GM18499 (cell line): ENCODE measurements at regions not wholly inside any gene's neighbourhood (a gene's known extent, or its start where the extent isn't known, plus 50 kb on each side); places are given as distances from the start of the nearest gene placed in this dataset.
"Not testable (repeated sequence)": the region's sequence is repeated elsewhere in the genome, so short reads cannot be mapped to it uniquely, and the experiment has no call there.

Experiments
- ATAC-seq: cut with Tn5 transposase; IDR thresholded peaks from one replicate; pipeline ENCODE4 v1.9.1; 2021; ENCODE audit warnings: moderate number of reproducible peaks; ENCODE audit not compliant: insufficient read depth, unreplicated experiment

GRCh38 chr9:102044133-102044532 lies 305.7 kb upstream of the GRIN3A start:
- no peak for ATAC-seq

DNA sequence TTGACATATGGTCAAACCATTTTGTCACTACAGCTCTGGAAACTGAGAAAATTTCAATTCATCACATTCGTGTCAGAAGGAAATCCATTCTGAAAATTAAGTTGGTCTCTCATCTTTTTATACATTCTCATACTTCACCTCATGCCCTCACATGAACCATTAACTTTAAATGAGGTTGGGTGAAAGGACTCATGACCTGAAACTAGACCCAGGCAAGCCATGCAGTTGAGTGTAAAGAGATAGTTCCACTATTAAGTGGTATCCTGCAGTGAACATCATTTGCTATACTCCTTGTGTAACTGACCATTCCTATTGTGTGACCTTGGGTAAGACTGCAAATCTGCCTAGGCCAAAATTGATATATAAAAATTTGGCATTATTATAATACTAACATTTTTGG lies 299.6 kb upstream of the GRIN3A start:
- ATAC-seq = no peak

GRCh38 chr9:102035929-102036328 lies 297.5 kb upstream of the GRIN3A start:
- peak; percentile 55 for ATAC-seq

DNA sequence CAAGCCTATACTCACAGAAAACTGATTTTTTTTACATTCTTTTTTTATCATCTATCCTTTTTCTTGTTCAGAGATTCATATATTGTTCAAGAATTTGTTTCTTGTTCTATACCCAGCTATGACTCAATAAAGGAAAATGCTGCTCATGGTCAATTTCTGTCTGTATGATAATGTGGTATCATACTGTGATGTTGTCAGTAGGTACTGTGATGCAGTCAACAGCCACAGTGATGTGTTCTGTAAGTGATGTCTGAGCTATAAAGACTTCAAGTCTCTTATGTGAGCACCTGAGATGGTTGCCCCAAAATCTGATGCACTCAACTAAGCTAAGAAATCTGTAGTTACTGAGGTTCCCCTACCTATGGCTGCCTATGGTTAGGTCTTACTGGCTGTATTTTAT lies 294.2 kb upstream of the GRIN3A start:
- no peak for ATAC-seq

GRCh38 chr9:102000956-102001355 lies 262.5 kb upstream of the GRIN3A start:
- no peak for ATAC-seq

GRCh38 chr9:101999441-101999840 lies 261.0 kb upstream of the GRIN3A start:
- no peak for ATAC-seq

GRCh38 chr9:101995231-101995630 lies 256.8 kb upstream of the GRIN3A start:
- ATAC-seq = no peak

DNA sequence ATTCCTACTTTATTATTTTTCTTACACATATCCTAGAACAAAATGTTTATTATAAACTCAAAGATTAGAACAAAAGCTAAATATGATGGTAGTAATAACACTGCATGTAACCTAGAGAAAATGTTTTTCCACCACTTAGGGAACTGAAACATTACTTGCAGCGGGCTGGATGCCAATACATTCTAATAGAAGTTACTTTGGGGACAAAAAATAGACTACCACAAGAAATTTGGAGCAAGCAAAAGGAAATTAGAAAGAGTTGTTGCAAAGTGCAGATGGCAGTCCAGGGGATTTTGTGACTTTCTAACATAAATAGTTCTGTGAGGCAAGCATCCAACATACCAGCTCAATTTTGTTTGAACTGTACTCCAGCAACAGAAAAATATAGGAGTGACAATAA lies 255.3 kb upstream of the GRIN3A start:
- no peak for ATAC-seq

DNA sequence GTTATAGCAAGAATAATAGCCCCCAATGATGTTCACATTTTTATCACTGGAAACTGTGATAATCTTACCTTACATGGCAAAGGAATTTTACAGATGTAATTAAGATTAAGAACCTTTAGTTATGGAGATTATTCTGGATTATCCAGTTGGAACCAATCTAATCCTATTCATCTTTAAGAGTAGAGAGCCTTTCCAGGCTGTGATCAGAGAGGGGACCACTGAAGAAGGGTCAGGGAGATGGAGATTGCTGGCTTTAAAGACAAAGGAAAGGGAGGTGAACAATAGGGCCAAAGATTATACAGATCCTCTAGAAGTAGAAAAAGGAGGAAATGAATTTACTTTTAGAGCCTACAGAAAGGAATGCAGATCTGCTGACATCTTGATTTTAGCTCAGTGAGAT lies 253.5 kb upstream of the GRIN3A start:
- ATAC-seq = no peak

- ATAC-seq = peak; percentile 78
These were observed 239.3 kb upstream of the GRIN3A start for GRCh38 chr9:101977614-101978210.

DNA sequence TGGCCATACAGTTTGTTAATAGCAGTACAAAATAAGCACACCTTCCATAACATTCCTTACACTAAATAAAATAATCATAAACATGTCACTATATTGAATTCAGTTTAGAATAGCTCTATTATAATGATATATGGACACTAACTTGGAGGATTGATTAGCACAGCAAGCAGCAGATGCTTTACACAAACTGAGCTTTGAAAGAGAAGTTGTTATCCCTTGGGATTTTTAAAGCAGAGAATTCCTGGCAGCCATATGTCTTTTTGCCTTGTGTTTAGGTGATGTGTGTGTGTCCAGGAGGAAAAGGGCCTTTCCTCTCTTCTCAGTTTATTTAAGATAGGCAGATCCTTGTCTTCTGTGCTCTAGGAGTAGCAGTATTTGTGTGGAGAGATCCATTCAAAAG lies 232.2 kb upstream of the GRIN3A start:
- ATAC-seq = no peak

- ATAC-seq = no peak
These were observed 229.9 kb upstream of the GRIN3A start for GRCh38 chr9:101968392-101968791.

- ATAC-seq = no peak
These were observed 228.2 kb upstream of the GRIN3A start for GRCh38 chr9:101966691-101967090.

DNA sequence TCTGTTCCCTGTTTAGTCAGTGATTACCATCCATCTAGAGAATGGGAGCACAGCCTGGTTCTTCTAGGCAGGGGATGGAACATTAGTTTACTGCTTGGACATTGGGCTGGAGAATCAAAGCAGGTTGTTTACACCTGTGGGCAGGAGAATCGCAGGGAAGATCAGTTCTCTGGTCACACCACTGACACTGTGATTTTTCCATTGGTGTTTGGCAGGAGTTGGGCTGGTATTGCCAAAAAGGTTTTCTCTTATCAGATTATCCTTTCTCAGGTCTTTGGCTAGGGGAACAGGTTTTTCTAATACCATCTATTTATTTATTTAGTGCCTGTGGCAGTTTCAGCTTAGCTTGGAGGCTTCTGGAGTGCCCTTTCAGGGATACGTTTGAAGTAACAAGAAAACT lies 219.3 kb upstream of the GRIN3A start:
- ATAC-seq = no peak

- ATAC-seq = no peak
These were observed 213.2 kb upstream of the GRIN3A start for GRCh38 chr9:101951598-101951997.

GRCh38 chr9:101931756-101932155 lies 193.3 kb upstream of the GRIN3A start:
- ATAC-seq = no peak

DNA sequence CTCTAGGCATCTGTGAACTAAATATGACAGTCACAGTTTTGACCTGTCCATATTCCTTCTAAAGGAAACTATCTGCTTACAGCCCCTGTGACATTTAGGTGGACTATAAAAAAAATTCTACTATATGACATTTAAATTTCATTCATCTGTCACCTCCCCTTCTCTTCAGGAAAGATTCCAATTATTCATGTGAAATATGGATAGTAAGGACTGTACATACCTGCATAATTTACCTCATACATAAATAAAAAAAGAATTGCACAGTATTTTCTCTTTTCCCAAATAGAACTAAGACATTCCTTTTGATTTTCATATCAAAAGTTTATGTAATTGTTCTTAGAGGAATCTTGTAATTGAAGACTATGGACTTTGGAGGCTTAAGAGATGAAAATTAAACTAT lies 192.3 kb upstream of the GRIN3A start:
- no peak for ATAC-seq

- ATAC-seq = no peak
These were observed 187.1 kb upstream of the GRIN3A start for GRCh38 chr9:101925498-101925897.

- ATAC-seq = no peak
These were observed 185.0 kb upstream of the GRIN3A start for GRCh38 chr9:101923451-101923850.

DNA sequence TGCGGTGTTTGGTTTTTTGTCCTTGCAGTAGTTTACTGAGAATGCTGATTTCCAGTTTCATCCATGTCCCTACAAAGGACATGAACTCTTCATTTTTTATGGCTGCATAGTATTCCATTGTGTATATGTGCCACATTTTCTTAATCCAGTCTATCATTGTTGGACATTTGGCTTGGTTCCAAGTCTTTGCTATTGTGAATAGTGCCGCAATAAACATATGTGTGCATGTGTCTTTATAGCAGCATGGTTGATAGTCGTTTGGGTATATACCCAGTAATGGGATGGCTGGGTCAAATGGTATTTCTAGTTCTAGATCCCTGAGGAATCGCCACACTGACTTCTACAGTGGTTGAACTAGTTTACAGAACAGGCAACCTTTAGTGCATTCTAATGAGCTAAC lies 178.5 kb upstream of the GRIN3A start:
- not testable (repeated sequence) for ATAC-seq

DNA sequence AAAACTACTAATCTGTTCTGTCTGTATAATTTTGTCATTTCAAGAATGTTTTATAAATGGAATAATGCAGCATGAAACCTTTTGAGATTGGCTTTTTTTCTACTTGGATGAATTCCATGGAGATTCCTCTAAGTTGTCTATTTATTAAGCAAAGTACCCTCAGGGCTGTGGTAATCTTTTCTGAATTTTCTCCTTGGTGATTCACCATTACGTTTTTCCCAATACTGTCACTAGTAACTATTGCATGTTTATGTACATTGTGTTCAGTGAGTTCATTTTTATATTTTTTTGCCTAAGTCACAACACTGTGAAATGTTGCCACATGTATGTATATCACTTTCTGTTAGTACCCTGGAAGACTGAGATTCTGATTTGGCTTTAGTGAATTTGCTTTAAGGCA lies 177.0 kb upstream of the GRIN3A start:
- ATAC-seq = no peak

DNA sequence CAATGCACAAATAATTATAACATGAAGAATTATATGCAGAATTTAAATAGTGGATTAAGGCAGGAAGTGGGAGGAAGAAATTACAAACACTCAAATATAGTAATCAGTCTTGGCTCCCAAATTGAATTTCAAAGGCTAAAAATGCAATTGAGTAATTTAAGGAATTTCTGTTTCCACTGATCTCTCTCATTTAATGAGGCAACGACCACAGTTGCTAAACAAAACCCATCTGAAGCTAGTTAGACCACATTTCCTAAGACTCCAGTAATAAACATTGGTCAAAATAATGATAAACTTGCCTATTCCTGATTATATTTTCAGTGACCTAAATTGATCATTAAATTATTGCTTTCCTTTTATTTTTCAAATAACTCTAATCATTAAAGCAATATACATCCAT lies 174.3 kb upstream of the GRIN3A start:
- ATAC-seq = no peak

- no peak for ATAC-seq
These were observed 169.0 kb upstream of the GRIN3A start for GRCh38 chr9:101907466-101907865.
